Kidney (tissue), 13 donors: ENCODE measurements at regions not wholly inside any gene's neighbourhood (a gene's known extent, or its start where the extent isn't known, plus 50 kb on each side); places are given as distances from the start of the nearest gene placed in this dataset.

Experiments
- DNase-seq, 5 donors: peaks; one replicate each; pipeline ENCODE4 v3.0.0-alpha.2; 2013 to 2020
- FAIRE-seq: peaks from 2 replicates; lab custom pipeline; 2012; peaks lifted over from hg19 to GRCh38; lab: Jason Lieb, UNC
- H3K27ac ChIP-seq, 2 donors: one replicate each; pipeline ENCODE4 v1.7.0; 2013; ENCODE audit warnings: low read depth in 2 of 2, low read length in 2 of 2, inconsistent platforms in 1 of 2
- H3K27me3 ChIP-seq: one replicate; pipeline ENCODE4 v1.7.1; 2013; ENCODE audit warnings: low read length, inconsistent platforms; ENCODE audit not compliant: control insufficient read depth, insufficient read depth
- H3K36me3 ChIP-seq, 3 donors: one replicate each; pipeline versions ENCODE4 v1.7.0 to v1.7.1; 2013; ENCODE audit warnings: low read length in 3 of 3, control low read depth in 1 of 3, inconsistent platforms in 1 of 3; ENCODE audit not compliant: insufficient read depth in 3 of 3, control insufficient read depth in 2 of 3
- H3K4me1 ChIP-seq, 3 donors: one replicate each; pipeline versions ENCODE4 v1.7.0 to v1.7.1; 2013; ENCODE audit warnings: low read length in 3 of 3, inconsistent platforms in 1 of 3, low read depth in 1 of 3; ENCODE audit not compliant: control insufficient read depth in 2 of 3, insufficient read depth in 2 of 3
- H3K4me3 ChIP-seq, 3 donors: one replicate each; pipeline versions ENCODE4 v1.7.0 to v1.8.1; 2013; ENCODE audit warnings: low read length in 3 of 3, control low read depth in 1 of 3, inconsistent platforms in 1 of 3
- H3K9ac ChIP-seq, 3 donors: one replicate each; pipeline versions ENCODE4 v1.7.0 to v1.7.1; 2013; ENCODE audit warnings: low read length in 3 of 3, control low read depth in 1 of 3, inconsistent platforms in 1 of 3
- H3K9me3 ChIP-seq, 3 donors: one replicate each; pipeline versions ENCODE4 v1.7.0 to v1.7.1; 2013; ENCODE audit warnings: low read length in 3 of 3, control low read depth in 1 of 3, inconsistent platforms in 1 of 3; ENCODE audit not compliant: control insufficient read depth in 2 of 3, insufficient read depth in 1 of 3
- CTCF ChIP-seq: IDR thresholded peaks from 3 replicates; pipeline ENCODE4 v1.5.1; 2012; ENCODE audit warnings: mild to moderate bottlenecking, moderate library complexity, borderline replicate concordance; ENCODE audit not compliant: insufficient read depth; ENCODE audit errors: extremely low read depth
- intact Hi-C: fragments of 100-400 bp; cut with DNase I; formaldehyde crosslinking; loops from one replicate; pipeline ENCODE4 v1.11.1; 2022
- donor health status: control.
- donor health status: control.
- donor health status: control.
- donor health status: control.
- donor health status: control.
- donor health status: DM: yes; HTN: yes; CAD: no.
- donor health status: Normal renal cell carcinoma (clear cell type).

- H3K4me1 ChIP-seq = no peaks in the 10 kb centered on the region
- intact Hi-C loops = no loop called here
- DNase-seq = no peak
These were observed 124.3 kb upstream of the CACNA2D1 start for GRCh38 chr7:82567841-82568240.

GRCh38 chr7:82567356-82567755, 123.8 kb upstream of the CACNA2D1 start:
- H3K36me3 ChIP-seq = no peaks in the 10 kb centered on the region
- no peaks in the 10 kb centered on the region for H3K4me1 ChIP-seq
- no peak overlapping the region for H3K9ac ChIP-seq
- no peak overlapping the region for H3K4me3 ChIP-seq
- H3K27ac ChIP-seq = no peak overlapping the region
- DNase-seq = no peak
- H3K27me3 ChIP-seq = no peaks in the 10 kb centered on the region
- H3K9me3 ChIP-seq = no peaks in the 10 kb centered on the region
- intact Hi-C loops = no loop called here
- FAIRE-seq = no peak
- no peak for TF ChIP-seq CTCF

More at GRCh38 chr7:82567841-82568240, 124.3 kb upstream of the CACNA2D1 start:
- Histone ChIP-seq H3K4me3 (no peak overlapping the region), H3K9ac (no peak overlapping the region), H3K27ac (no peak overlapping the region), H3K36me3 (no peaks in the 10 kb centered on the region), H3K27me3 (no peaks in the 10 kb centered on the region), H3K9me3 (no peaks in the 10 kb centered on the region)
- FAIRE-seq = no peak
- TF ChIP-seq CTCF = no peak

GRCh38 chr7:82566752-82567151, 123.2 kb upstream of the CACNA2D1 start:
- FAIRE-seq (no peak), DNase-seq (no peak)
- no peaks in the 10 kb centered on the region for H3K9me3 ChIP-seq
- TF ChIP-seq CTCF = no peak
- intact Hi-C loops = no loop called here
- no peaks in the 10 kb centered on the region for H3K36me3 ChIP-seq
- H3K9ac ChIP-seq = no peak overlapping the region
- H3K4me3 ChIP-seq = no peak overlapping the region
- no peaks in the 10 kb centered on the region for H3K4me1 ChIP-seq
- H3K27ac ChIP-seq = no peak overlapping the region
- H3K27me3 ChIP-seq = no peaks in the 10 kb centered on the region

- H3K27me3 ChIP-seq = no peaks in the 10 kb centered on the region
- no peak for TF ChIP-seq CTCF
- no peak for DNase-seq
- no peaks in the 10 kb centered on the region for H3K36me3 ChIP-seq
- no peaks in the 10 kb centered on the region for H3K9me3 ChIP-seq
- no peak for FAIRE-seq
- no peak overlapping the region for H3K9ac ChIP-seq
- intact Hi-C loops = no loop called here
- no peaks in the 10 kb centered on the region for H3K4me1 ChIP-seq
- H3K4me3 ChIP-seq = no peak overlapping the region
- H3K27ac ChIP-seq = no peak overlapping the region
These were observed 119.3 kb upstream of the CACNA2D1 start for GRCh38 chr7:82562716-82563404.
